GM23338 (cell line): ENCODE measurements at regions not wholly inside any gene's neighbourhood (a gene's known extent, or its start where the extent isn't known, plus 50 kb on each side); places are given as distances from the start of the nearest gene placed in this dataset.

ENCODE experiments used
- ATAC-seq: fragments of 200-7000 bp; cut with Tn5 transposase; 3 replicates; pipeline ENCODE4 v1.9.1; 2020
- DNase-seq: peaks from one replicate; pipeline ENCODE4 v3.0.0-alpha.2; 2015; ENCODE audit warnings: low spot score
- H2AFZ ChIP-seq: fragments of 200-600 bp; sonication (generic); 2 replicates; pipeline ENCODE4 v1.8.0; 2016; ENCODE audit warnings: antibody characterized with exemption, mild to moderate bottlenecking, moderate library complexity
- H3F3A ChIP-seq: fragments of 200-600 bp; sonication (generic); replicated peaks from 2 replicates; pipeline ENCODE4 v1.8.0; 2017; ENCODE audit warnings: antibody characterized with exemption, mixed run types, low read depth
- H3K27ac ChIP-seq: fragments of 200-600 bp; sonication (generic); 2 replicates; pipeline ENCODE4 v1.6.1; 2016; ENCODE audit warnings: low read depth
- H3K27me3 ChIP-seq: fragments of 200-600 bp; sonication (generic); 2 replicates; pipeline ENCODE4 v1.8.0; 2016; ENCODE audit warnings: mild to moderate bottlenecking, mixed run types, moderate library complexity; ENCODE audit not compliant: insufficient read depth
- H3K36me3 ChIP-seq: fragments of 200-600 bp; sonication (generic); 2 replicates; pipeline ENCODE4 v1.8.0; 2016; ENCODE audit warnings: mild to moderate bottlenecking; ENCODE audit not compliant: insufficient read depth
- H3K4me1 ChIP-seq: fragments of 200-600 bp; sonication (generic); 2 replicates; pipeline ENCODE4 v1.8.0; 2016; ENCODE audit warnings: mild to moderate bottlenecking, moderate library complexity; ENCODE audit not compliant: insufficient read depth
- H3K4me2 ChIP-seq: fragments of 200-600 bp; sonication (generic); 2 replicates; pipeline ENCODE4 v1.7.1; 2017; ENCODE audit warnings: mixed run types
- H3K4me3 ChIP-seq: fragments of 200-600 bp; sonication (generic); 2 replicates; pipeline ENCODE4 v1.6.1; 2016; ENCODE audit warnings: mixed run types
- H3K79me2 ChIP-seq: fragments of 200-600 bp; sonication (generic); replicated peaks from 2 replicates; pipeline ENCODE4 v1.8.0; 2017; ENCODE audit warnings: mild to moderate bottlenecking; ENCODE audit not compliant: insufficient read depth
- H3K9me2 ChIP-seq: fragments of 200-600 bp; sonication (generic); 2 replicates; pipeline ENCODE4 v1.8.0; 2017; ENCODE audit not compliant: insufficient read depth
- H4K20me1 ChIP-seq: fragments of 200-600 bp; sonication (generic); replicated peaks from 2 replicates; pipeline ENCODE4 v1.8.0; 2017; ENCODE audit warnings: mild to moderate bottlenecking; ENCODE audit not compliant: insufficient read depth
- H3K27ac Mint-ChIP-seq: 2 replicates; pipeline ENCODE4 v1.8.0; 2020; ENCODE audit warnings: inconsistent platforms, mild to moderate bottlenecking, moderate library complexity, mixed read lengths
- H3K27me3 Mint-ChIP-seq: 3 replicates; pipeline ENCODE4 v1.8.0; 2022; ENCODE audit warnings: low read depth, mild to moderate bottlenecking, moderate library complexity, mixed read lengths, inconsistent platforms; ENCODE audit not compliant: insufficient read depth, poor library complexity
- H3K36me3 Mint-ChIP-seq: 3 replicates; pipeline ENCODE4 v1.8.0; 2021; ENCODE audit warnings: low read depth, mild to moderate bottlenecking, inconsistent platforms, moderate library complexity, mixed read lengths
- H3K4me1 Mint-ChIP-seq: 3 replicates; pipeline ENCODE4 v1.8.0; 2020; ENCODE audit warnings: mild to moderate bottlenecking, inconsistent platforms, mixed read lengths
- H3K4me3 Mint-ChIP-seq: 3 replicates; pipeline ENCODE4 v1.8.0; 2021; ENCODE audit warnings: moderate library complexity, mild to moderate bottlenecking, inconsistent platforms, mixed read lengths
- H3K9me3 Mint-ChIP-seq: 3 replicates; pipeline ENCODE4 v1.8.0; 2020; ENCODE audit warnings: moderate library complexity, mild to moderate bottlenecking, inconsistent platforms, mixed read lengths
- CTCF ChIP-seq, 2 experiments: fragments of 200-600 bp in 1 of 2; sonication (generic) in 1 of 2; conservative IDR thresholded peaks; 2 replicates each; pipeline versions ENCODE4 v1.5.1 to v1.6.1; 2016 to 2017; ENCODE audit warnings: antibody characterized with exemption in 2 of 2, low read depth in 2 of 2, mild to moderate bottlenecking in 2 of 2, moderate library complexity in 1 of 2
- JUNB ChIP-seq: IDR thresholded peaks from one replicate; pipeline ENCODE4 v1.6.1; 2016; ENCODE audit warnings: antibody characterized with exemption; ENCODE audit not compliant: unreplicated experiment
- ZNF331 ChIP-seq: fragments of 250-450 bp; sonication (Bioruptor Pico); IDR thresholded peaks from 2 replicates; pipeline ENCODE4 v1.5.0; 2020; ENCODE audit warnings: low read depth, mild to moderate bottlenecking, moderate library complexity
- ZNF462 ChIP-seq: fragments of 250-450 bp; sonication (Bioruptor Pico); IDR thresholded peaks from 2 replicates; pipeline ENCODE4 v1.5.0; 2020; ENCODE audit warnings: mild to moderate bottlenecking, moderate library complexity

- 0 out of 2 replicates have a peak, but pooled peaks cover 12% of the 10 kb centered on the region for H3K9me2 ChIP-seq
- Mint-ChIP-seq H3K27me3 (no peaks in the 10 kb centered on the region), H3K4me1 (peaks cover 4% of the 10 kb centered on the region; the same call in 2 of the 3 replicates), H3K27ac (no peak overlapping the region), H3K9me3 (peaks cover 6% of the 10 kb centered on the region; the same call in 2 of the 3 replicates), H3K36me3 (no peaks in the 10 kb centered on the region), H3K4me3 (no peak overlapping the region)
- no peak overlapping the region for H2AFZ ChIP-seq
- no peaks in the 10 kb centered on the region for H4K20me1 ChIP-seq
- H3K4me1 ChIP-seq = 0 out of 2 replicates have a peak, but pooled peaks cover 5% of the 10 kb centered on the region
- DNase-seq (no peak), ATAC-seq (no peak)
- no peak overlapping the region for H3K4me2 ChIP-seq
- H3F3A ChIP-seq = no peaks in the 10 kb centered on the region
- no peak overlapping the region for H3K4me3 ChIP-seq
- no peak overlapping the region for H3K27ac ChIP-seq
- no peaks in the 10 kb centered on the region for H3K79me2 ChIP-seq
- no peaks in the 10 kb centered on the region for H3K36me3 ChIP-seq
- no peaks in the 10 kb centered on the region for H3K27me3 ChIP-seq
- TF ChIP-seq ZNF331 (CRISPR knock-in tag) (no peak), ZNF462 (CRISPR knock-in tag) (no peak), CTCF (conservative IDR thresholded peaks at IDR 0.05; ENCODE audit: low read depth in 2 of 2) (no peak)
Observed at GRCh38 chr9:116087246-116087645, 66.3 kb upstream of the PAPPA start.

GRCh38 chr9:116087751-116088194, 65.8 kb upstream of the PAPPA start:
- H3K4me1 ChIP-seq = 0 out of 2 replicates have a peak, but pooled peaks cover 5% of the 10 kb centered on the region
- DNase-seq (no peak), ATAC-seq (no peak)
- Mint-ChIP-seq H3K27ac (no peak overlapping the region), H3K4me1 (peaks cover 4% of the 10 kb centered on the region; the same call in 2 of the 3 replicates), H3K9me3 (peaks cover 6% of the 10 kb centered on the region; the same call in 2 of the 3 replicates), H3K4me3 (no peak overlapping the region), H3K36me3 (no peaks in the 10 kb centered on the region), H3K27me3 (no peaks in the 10 kb centered on the region)
- H4K20me1 ChIP-seq = no peaks in the 10 kb centered on the region
- no peaks in the 10 kb centered on the region for H3K79me2 ChIP-seq
- no peaks in the 10 kb centered on the region for H3F3A ChIP-seq
- H3K27me3 ChIP-seq = no peaks in the 10 kb centered on the region
- 0 out of 2 replicates have a peak, but pooled peaks cover 12% of the 10 kb centered on the region for H3K9me2 ChIP-seq
- H2AFZ ChIP-seq = no peak overlapping the region
- no peak overlapping the region for H3K4me2 ChIP-seq
- no peak overlapping the region for H3K27ac ChIP-seq
- no peak overlapping the region for H3K4me3 ChIP-seq
- no peaks in the 10 kb centered on the region for H3K36me3 ChIP-seq
- TF ChIP-seq CTCF (conservative IDR thresholded peaks at IDR 0.05; ENCODE audit: low read depth in 2 of 2) (no peak), JUNB (no peak)
